ENCODE measurements at regions not wholly inside any gene's neighbourhood (a gene's known extent, or its start where the extent isn't known, plus 50 kb on each side); places are given as distances from the start of the nearest gene placed in this dataset.

DNA sequence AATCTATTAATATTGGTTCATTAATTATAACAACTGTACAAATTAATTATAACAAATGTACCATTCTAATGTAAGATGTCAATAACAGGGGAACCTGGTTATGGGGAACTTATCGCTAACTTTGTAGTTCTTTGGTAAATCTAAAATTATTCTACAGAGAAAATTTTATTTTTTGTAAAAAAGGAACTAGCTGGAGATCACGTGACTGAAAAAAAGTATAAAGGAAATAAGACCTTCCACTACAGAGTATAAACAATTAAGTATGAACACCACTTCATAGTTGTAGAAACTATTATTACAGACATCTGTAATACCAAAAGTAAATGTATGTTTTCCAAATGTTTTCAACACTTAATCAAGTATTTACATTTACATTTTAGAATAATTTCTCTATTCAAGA, 77.9 kb upstream of the DKK2 start:
- TF ChIP-seq, protein P1, sequence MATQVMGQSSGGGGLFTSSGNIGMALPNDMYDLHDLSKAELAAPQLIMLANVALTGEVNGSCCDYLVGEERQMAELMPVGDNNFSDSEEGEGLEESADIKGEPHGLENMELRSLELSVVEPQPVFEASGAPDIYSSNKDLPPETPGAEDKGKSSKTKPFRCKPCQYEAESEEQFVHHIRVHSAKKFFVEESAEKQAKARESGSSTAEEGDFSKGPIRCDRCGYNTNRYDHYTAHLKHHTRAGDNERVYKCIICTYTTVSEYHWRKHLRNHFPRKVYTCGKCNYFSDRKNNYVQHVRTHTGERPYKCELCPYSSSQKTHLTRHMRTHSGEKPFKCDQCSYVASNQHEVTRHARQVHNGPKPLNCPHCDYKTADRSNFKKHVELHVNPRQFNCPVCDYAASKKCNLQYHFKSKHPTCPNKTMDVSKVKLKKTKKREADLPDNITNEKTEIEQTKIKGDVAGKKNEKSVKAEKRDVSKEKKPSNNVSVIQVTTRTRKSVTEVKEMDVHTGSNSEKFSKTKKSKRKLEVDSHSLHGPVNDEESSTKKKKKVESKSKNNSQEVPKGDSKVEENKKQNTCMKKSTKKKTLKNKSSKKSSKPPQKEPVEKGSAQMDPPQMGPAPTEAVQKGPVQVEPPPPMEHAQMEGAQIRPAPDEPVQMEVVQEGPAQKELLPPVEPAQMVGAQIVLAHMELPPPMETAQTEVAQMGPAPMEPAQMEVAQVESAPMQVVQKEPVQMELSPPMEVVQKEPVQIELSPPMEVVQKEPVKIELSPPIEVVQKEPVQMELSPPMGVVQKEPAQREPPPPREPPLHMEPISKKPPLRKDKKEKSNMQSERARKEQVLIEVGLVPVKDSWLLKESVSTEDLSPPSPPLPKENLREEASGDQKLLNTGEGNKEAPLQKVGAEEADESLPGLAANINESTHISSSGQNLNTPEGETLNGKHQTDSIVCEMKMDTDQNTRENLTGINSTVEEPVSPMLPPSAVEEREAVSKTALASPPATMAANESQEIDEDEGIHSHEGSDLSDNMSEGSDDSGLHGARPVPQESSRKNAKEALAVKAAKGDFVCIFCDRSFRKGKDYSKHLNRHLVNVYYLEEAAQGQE (IDR thresholded peaks at IDR 0.05; ENCODE audit: unreplicated experiment): no peak
- TF ChIP-seq, protein P2, sequence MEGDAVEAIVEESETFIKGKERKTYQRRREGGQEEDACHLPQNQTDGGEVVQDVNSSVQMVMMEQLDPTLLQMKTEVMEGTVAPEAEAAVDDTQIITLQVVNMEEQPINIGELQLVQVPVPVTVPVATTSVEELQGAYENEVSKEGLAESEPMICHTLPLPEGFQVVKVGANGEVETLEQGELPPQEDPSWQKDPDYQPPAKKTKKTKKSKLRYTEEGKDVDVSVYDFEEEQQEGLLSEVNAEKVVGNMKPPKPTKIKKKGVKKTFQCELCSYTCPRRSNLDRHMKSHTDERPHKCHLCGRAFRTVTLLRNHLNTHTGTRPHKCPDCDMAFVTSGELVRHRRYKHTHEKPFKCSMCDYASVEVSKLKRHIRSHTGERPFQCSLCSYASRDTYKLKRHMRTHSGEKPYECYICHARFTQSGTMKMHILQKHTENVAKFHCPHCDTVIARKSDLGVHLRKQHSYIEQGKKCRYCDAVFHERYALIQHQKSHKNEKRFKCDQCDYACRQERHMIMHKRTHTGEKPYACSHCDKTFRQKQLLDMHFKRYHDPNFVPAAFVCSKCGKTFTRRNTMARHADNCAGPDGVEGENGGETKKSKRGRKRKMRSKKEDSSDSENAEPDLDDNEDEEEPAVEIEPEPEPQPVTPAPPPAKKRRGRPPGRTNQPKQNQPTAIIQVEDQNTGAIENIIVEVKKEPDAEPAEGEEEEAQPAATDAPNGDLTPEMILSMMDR (conservative IDR thresholded peaks at IDR 0.05; ENCODE audit: low read depth in 2 of 2): no peak
- TF ChIP-seq EZH2phosphoT487 (IDR thresholded peaks at IDR 0.05; ENCODE audit: unreplicated experiment) (no peak), EZH2 (IDR thresholded peaks at IDR 0.05; ENCODE audit: low read depth, unreplicated experiment) (no peak), POLR2AphosphoS5 (IDR thresholded peaks at IDR 0.05; ENCODE audit: low read depth) (no peak), ZNF114 (CRISPR knock-in tag; IDR thresholded peaks at IDR 0.05) (no peak), JUNB (IDR thresholded peaks at IDR 0.05; ENCODE audit: unreplicated experiment) (no peak), CREB1 (CRISPR knock-in tag; IDR thresholded peaks at IDR 0.05; ENCODE audit: low read depth) (no peak), STAT1 (IDR thresholded peaks at IDR 0.05; ENCODE audit: unreplicated experiment) (no peak), NANOG (IDR thresholded peaks at IDR 0.05; ENCODE audit: borderline replicate concordance) (no peak)
- TF ChIP-seq, protein P3, sequence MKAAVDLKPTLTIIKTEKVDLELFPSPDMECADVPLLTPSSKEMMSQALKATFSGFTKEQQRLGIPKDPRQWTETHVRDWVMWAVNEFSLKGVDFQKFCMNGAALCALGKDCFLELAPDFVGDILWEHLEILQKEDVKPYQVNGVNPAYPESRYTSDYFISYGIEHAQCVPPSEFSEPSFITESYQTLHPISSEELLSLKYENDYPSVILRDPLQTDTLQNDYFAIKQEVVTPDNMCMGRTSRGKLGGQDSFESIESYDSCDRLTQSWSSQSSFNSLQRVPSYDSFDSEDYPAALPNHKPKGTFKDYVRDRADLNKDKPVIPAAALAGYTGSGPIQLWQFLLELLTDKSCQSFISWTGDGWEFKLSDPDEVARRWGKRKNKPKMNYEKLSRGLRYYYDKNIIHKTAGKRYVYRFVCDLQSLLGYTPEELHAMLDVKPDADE (IDR thresholded peaks at IDR 0.05): no peak

All from GM23338 (cell line).